Iris pigment epithelial cell (primary cell): ENCODE measurements at regions not wholly inside any gene's neighbourhood (a gene's known extent, or its start where the extent isn't known, plus 50 kb on each side); places are given as distances from the start of the nearest gene placed in this dataset.
"Not testable (repeated sequence)": the region's sequence is repeated elsewhere in the genome, so short reads cannot be mapped to it uniquely, and the experiment has no call there.

Source experiments
- DNase-seq: peaks from one replicate; pipeline ENCODE4 v3.0.0-alpha.2; 2011; ENCODE audit warnings: low read depth

- DNase-seq, result no peak
These were observed 248.4 kb upstream of the JARID2 start for GRCh38 chr6:14997507-14997906.

DNA sequence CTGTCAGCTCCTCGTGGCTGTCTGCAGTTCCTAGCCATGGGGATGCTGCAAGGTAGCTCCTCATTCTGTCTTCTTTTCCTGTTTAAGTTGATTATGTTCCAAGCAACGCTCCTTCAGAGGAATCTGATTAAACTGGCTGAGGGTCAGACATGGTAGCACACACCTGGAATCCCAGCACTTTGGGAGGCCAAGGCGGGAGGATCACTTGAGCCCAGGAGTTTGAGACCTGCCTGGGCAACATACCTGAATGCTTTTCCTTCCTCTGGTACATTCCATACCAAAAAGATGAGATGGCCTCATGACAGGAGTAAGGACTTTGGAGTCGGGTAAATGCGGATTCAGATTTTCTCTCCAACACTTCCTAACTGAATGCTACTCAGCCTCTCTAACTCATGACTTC is 246.8 kb upstream of the JARID2 start:
- DNase-seq, result no peak

DNA sequence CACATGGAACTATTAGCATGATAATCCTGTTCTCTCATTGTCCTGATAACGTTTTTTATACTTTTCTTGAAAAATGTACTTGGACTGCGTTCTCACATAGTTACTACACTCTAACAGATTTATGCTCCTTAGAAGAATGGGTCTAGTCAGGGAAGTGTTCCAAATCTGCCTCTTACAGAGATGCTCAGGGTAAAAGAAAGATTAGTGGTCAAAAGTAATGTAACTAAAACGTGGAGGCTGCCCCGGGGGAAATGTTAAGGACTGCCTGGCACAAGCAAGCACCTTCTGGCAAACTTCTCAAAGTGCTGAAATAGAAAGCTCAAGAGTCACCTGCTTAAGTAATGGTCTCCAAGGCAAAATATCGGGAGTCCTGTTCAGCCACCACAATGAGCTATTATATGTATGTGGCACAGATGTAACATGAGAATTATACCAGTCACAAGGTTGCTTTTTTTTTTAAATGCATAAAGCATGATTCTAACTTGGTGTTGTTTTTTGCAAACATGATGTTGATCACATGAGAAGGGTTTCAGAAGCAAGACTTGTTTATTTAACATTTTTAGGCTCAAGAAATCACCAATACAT is 244.5 kb upstream of the JARID2 start:
- no peak for DNase-seq

DNA sequence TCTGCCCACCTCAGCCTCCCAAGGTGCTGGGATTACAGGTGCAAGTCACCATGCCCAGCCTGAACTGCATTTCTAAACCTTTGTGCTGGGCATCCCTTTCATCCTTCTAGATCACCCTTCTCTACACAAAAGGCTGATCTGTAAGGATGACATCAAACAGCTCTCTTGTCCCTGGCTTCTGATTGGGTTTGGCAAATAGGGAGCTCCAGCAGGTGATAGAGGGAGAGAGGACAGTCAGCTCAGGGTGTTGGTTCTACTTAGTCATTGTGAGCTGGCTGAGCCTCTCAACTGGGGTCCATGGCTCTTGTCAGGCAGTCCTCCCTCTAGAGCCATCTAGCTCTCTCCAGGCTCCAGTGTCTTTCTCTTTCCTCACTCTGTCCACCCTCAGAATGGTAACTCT is 237.6 kb upstream of the JARID2 start:
- DNase-seq, result no peak

- no peak for DNase-seq
These were observed 230.9 kb upstream of the JARID2 start for GRCh38 chr6:15014958-15015357.

GRCh38 chr6:15016813-15017212 is 229.1 kb upstream of the JARID2 start:
- no peak for DNase-seq

- DNase-seq, result peak; percentile 25
These were observed 228.6 kb upstream of the JARID2 start for GRCh38 chr6:15017261-15017660.

- no peak for DNase-seq
These were observed 228.1 kb upstream of the JARID2 start for GRCh38 chr6:15017803-15018202.

DNA sequence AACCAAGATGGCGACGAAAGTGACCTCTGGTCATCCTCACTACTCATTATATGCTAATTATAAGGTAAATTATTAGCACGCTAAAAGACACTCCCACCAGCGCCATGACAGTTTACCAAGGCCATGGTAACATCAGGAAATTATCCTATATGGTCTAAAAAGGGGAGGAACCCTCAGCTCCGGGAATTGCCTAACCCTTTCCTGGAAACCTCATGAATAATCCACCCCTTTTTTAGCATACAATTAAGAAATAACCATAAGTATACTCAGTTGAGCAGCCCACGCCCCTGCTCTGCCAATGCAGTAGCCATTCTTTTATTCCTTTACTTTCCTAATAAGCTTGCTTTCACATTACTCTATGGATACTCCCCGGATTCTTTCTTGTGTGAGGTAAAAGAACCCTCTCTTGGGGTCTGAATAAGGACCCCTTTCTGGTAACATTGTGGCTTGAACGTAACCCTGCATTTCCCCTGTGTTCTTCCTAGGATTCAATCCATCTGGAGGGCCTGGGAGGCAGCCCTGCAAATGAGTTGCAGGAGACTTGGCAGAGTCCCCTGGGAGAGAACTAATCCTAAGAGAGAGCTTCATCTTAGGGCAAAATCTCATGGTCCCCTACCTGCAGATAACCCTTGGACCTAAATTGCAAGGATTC is 225.6 kb upstream of the JARID2 start:
- DNase-seq, result no peak

- no peak for DNase-seq
These were observed 224.8 kb upstream of the JARID2 start for GRCh38 chr6:15021074-15021473.

GRCh38 chr6:15023018-15023417 is 222.9 kb upstream of the JARID2 start:
- DNase-seq, result not testable (repeated sequence)

DNA sequence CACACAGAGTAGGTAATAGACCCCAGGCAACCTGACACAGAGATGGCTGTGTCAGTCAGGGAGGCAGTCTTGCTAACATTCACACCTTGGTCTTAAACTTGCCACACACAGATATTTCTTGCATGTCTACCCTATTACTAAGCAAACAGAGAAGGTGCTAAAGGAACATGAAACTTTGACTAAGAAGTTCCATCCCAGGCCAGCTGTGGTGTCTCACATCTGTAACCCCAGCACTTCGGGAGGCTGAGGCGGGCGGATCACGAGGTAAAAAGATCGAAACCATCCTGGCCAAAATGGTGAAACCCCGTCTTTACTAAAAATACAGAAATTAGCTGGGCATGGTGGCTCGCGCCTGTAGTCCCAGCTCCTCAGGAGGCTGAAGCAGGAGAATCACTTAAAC is 222.4 kb upstream of the JARID2 start:
- DNase-seq, result no peak

- no peak for DNase-seq
These were observed 220.4 kb upstream of the JARID2 start for GRCh38 chr6:15025446-15025845.

GRCh38 chr6:15026832-15027231 is 219.0 kb upstream of the JARID2 start:
- peak; percentile 3 for DNase-seq

GRCh38 chr6:15027472-15027871 is 218.4 kb upstream of the JARID2 start:
- DNase-seq, result no peak

GRCh38 chr6:15032015-15032414 is 213.9 kb upstream of the JARID2 start:
- DNase-seq, result no peak

- DNase-seq, result no peak
These were observed 212.0 kb upstream of the JARID2 start for GRCh38 chr6:15033850-15034203.

- no peak for DNase-seq
These were observed 209.1 kb upstream of the JARID2 start for GRCh38 chr6:15036690-15037245.

DNA sequence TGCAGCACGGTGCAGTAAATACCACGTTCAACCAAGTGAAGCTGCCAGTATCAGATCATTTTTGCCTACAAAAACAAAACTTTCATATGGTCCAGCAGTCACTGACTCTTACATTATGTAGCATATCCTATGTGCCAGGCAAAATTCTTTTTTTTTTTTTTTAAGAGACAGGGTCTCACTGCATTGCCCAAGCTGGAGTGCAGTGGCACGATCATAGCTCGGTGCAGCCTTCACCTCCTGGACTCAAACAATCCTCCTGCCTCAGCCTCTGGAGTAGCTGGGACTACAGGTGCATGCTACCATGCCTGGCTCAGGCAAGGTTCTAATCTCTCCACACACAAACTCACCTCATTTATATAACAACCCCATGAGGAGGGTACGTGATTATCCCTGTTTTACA is 208.6 kb upstream of the JARID2 start:
- DNase-seq, result no peak

DNA sequence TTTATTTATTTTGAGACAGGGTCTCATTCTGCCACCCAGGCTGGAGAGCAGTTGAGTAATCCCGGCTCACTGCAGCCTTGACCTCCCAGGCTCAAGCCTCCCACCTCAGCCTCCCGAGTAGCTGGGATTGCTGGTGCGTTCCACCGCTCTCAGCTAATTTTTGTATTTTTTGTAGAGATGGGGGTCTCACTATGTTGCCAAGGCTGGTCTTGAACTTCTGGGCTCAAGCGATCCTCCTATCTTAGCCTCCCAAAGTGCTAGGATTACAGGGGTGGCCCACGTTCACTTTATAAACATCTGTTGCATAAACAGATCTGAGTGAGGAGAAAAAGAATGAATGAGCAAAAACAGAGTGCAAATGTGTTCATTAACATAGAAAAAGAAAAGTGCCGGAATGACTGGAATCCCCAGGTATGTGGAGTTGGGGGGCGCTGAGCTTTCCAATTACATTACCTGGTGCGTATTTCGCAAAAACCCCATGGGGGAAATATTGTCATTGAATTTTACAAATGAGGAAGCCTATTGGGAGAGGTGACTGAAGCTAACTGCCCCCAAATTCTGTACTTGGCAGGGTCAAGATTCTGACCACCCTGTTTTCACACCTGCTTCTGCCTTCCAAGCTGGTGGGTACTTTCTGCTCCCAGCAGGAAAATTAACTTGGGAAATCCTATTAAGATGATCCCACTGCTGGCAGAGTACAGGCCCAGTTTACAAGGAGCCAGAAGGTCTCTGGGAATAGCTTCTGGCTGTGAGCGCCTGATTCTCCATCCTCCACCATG is 207.7 kb upstream of the JARID2 start:
- DNase-seq, result no peak

DNA sequence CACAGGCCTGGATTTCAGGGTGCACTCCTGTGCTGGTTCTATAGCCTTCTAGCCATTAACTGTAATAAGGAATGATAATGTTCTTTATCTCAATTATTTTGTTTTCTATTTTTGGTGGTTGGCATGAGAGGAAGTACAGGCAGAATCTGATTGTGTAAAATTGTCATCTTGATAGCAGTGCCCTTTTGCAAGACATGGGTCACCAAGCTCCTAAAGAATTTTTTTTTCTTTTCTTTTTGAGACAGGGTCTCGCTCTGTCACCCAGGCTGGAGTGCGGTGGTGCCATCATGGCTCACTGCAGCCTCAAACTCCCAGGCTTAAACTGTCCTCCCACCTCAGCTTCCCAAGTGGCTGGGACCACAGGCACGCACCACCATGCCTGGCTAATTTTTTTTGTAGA is 206.7 kb upstream of the JARID2 start:
- no peak for DNase-seq

- DNase-seq, result no peak
These were observed 202.9 kb upstream of the JARID2 start for GRCh38 chr6:15042938-15043337.
